HG02943 (cell line): ENCODE measurements at regions not wholly inside any gene's neighbourhood (a gene's known extent, or its start where the extent isn't known, plus 50 kb on each side); places are given as distances from the start of the nearest gene placed in this dataset.
"Not testable (repeated sequence)": the region's sequence is repeated elsewhere in the genome, so short reads cannot be mapped to it uniquely, and the experiment has no call there.

ENCODE experiments used
- ATAC-seq: cut with Tn5 transposase; IDR thresholded peaks from one replicate; pipeline ENCODE4 v1.9.1; 2021; ENCODE audit warnings: mild to moderate bottlenecking, low read depth, moderate library complexity; ENCODE audit not compliant: unreplicated experiment

- no peak for ATAC-seq
These were observed 128.6 kb upstream of the CHST9 start for GRCh38 chr18:27313678-27314077.

- ATAC-seq, result no peak
These were observed 127.7 kb upstream of the CHST9 start for GRCh38 chr18:27312853-27313252.

GRCh38 chr18:27312153-27312552 lies 127.0 kb upstream of the CHST9 start:
- ATAC-seq, result no peak

- ATAC-seq, result no peak
These were observed 126.0 kb upstream of the CHST9 start for GRCh38 chr18:27311114-27311513.

GRCh38 chr18:27301615-27302378 lies 116.7 kb upstream of the CHST9 start:
- no peak for ATAC-seq

GRCh38 chr18:27298214-27298804 lies 113.2 kb upstream of the CHST9 start:
- no peak for ATAC-seq

GRCh38 chr18:27285973-27286562 lies 101.0 kb upstream of the CHST9 start:
- not testable (repeated sequence) for ATAC-seq

GRCh38 chr18:27278131-27278530 lies 93.0 kb upstream of the CHST9 start:
- no peak for ATAC-seq

- ATAC-seq, result no peak
These were observed 92.4 kb upstream of the CHST9 start for GRCh38 chr18:27277554-27277953.

GRCh38 chr18:27276886-27277285 lies 91.8 kb upstream of the CHST9 start:
- ATAC-seq, result no peak

- ATAC-seq, result no peak
These were observed 91.4 kb upstream of the CHST9 start for GRCh38 chr18:27276479-27276878.

GRCh38 chr18:27274901-27275300 lies 89.8 kb upstream of the CHST9 start:
- no peak for ATAC-seq

- ATAC-seq, result no peak
These were observed 85.4 kb upstream of the CHST9 start for GRCh38 chr18:27270508-27270907.

GRCh38 chr18:27263369-27263768 lies 78.3 kb upstream of the CHST9 start:
- no peak for ATAC-seq

GRCh38 chr18:27261769-27262549 lies 76.9 kb upstream of the CHST9 start:
- ATAC-seq, result no peak

- ATAC-seq, result no peak
These were observed 68.5 kb upstream of the CHST9 start for GRCh38 chr18:27253571-27253970.

GRCh38 chr18:27250471-27250870 lies 65.4 kb upstream of the CHST9 start:
- ATAC-seq, result no peak

- ATAC-seq, result no peak
These were observed 64.8 kb upstream of the CHST9 start for GRCh38 chr18:27249933-27250332.

GRCh38 chr18:27244259-27244658 lies 59.2 kb upstream of the CHST9 start:
- no peak for ATAC-seq

GRCh38 chr18:27242392-27243047 lies 57.4 kb upstream of the CHST9 start:
- no peak for ATAC-seq

GRCh38 chr18:27240383-27240782 lies 55.3 kb upstream of the CHST9 start:
- no peak for ATAC-seq
